DMS 273 (cell line): ENCODE measurements at regions not wholly inside any gene's neighbourhood (a gene's known extent, or its start where the extent isn't known, plus 50 kb on each side); places are given as distances from the start of the nearest gene placed in this dataset.
A peak's percentile ranks its signal among the peaks of the same experiment; 100 is the strongest.

Experiments used
- DNase-seq: peaks from one replicate; lab custom pipeline; 2025; ENCODE audit not compliant: unreplicated experiment; lab: John Stamatoyannopoulos, UW

DNA sequence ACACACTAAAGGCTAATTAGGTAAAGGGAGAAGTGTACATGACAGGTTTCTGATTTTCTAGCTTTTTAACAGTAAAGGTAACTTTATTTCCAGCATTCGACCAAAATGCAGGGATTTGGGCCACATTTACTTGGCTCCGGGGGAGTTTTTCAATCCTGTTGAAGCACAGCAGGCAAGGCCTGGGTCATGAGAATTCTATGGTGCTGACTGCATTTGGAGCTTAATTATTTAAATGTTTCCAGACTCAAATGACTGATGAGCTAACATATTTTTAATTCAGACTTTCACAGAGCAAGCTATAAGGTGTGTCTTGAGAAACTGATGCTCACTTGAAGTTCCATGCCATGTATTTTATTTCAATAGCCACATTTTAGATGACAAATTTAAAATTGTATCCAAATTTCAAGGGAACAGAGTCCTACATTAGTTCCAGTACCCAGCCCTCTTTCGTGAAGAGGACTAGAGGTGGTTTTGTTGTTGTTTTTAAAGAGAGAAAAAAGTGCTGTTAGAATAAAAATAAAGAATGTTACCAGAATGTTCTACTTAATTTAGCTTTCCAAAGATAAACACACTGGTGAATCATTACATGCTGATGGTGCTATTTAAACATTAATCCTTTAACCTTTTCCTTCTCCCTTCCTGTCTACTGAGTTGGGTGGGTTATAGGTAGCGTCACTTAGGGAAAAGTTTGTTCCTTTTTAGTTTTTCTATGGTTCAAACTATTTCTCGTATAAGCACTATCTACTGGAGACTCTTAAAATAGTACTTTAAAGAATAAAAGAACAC lies 82.3 kb upstream of the PHACTR2 start:
- no peak for DNase-seq

DNA sequence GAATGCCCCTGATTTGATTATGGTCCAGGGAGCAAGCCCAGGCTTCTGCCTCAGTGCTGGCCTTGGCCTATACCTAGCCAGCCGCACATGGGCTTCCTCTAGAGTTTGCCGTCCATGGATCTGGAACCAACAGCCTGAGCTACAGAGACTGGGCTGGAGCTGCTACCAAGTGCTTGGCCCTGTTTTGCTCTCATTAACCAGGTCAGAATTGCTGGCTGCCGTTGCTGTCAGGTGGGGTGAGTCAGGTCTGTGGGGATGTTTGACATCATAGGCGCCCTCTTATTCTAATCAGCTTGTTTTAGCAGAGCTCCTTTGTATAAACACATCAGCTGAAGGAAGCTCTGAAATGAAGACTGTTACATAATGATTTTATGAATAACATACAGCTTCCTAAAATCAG lies 83.1 kb upstream of the PHACTR2 start:
- DNase-seq = no peak

DNA sequence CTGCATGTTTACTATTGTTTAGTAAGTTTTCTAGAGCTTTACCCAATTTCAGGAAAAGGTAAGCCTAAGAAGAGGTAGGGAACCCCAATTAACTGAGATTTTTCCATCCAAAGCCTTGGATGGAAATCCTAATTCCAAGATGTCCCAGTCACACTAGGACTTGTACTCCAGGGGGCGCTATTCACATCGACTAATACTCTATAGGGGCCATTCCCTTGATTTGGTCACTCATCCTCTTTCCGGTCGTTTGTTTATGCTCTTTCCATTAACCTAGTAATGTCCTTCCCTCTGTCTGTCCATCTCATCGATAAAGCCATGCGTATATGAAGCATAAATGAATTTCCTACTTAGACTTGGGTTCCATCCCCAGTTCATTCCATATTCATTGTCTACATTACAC lies 80.8 kb upstream of the FUCA2 start:
- DNase-seq = peak; percentile 67

DNA sequence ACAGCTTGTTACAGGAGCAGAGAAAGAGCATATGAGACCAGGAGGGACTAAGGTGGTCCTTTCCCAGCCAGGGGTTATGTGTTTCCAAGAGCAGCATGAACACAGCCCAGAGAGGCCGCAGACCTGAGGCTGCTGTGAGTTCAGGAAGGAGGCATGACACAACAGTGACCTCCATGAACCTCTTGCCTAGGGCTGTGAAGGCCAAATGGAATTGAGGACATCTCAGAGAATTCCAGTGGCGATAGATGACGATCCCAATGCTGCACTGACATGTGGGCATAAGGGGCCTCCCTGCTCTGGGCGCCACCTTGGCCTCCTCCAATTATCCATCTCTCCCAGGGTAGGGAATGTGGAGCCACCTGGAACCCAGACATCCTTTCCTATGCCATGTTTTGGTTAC lies 79.9 kb upstream of the FUCA2 start:
- no peak for DNase-seq

DNA sequence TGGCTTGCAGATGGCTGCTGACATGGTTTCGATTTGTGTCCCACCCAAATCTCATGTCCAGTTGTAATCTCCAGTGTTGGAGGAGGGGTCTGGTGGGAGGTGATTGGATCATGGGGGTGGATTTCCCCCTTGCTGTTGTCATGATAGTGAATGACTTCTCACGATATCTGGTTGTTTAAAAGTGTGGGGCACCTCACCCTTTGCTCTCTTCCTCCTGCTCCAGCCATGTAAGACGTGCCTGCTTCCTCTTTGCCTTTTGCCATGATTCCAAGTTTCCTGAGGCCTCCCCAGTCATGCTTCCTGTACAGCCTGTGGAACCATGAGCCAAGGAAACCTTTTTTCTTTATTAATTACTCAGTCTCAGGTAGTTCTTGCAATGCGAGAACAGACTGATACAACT lies 77.6 kb upstream of the FUCA2 start:
- no peak for DNase-seq

DNA sequence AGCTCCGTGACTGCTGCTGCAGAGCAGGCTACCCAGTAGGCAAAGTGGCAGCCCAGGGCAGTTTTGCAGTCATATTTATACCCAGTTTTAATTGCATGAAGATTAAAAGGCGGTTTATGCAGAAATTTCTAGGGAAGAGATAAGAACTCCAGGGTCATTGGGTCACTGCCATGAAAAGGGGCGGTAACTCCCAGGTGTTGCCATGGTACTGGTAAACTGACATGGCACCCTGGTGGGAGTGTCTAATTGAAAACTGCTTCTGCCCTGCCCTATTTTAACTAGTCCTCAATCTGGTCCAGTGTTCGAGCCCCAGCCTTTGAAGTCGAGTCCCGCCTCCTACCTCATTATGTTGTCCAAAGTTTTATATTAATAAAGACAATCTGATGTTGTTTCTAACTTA lies 75.0 kb upstream of the FUCA2 start:
- DNase-seq = no peak

DNA sequence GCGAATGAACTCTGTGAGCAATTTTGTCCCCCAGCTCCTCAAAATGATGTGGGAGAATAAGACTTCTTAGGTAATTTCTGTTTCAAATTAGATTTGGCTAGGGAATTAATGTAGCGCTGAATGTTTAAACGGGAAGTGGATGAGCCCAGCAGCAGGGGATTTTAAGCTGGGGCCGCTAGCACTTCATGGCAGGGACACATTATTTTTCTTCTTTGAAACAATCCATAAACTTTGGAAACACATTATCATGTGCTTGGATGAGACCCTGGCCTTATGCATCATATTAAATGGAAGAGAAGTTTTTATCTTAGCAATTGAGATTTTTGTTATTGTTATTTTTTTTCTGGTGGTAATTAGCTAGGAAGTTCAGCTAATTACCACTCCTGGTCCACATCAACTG lies 74.2 kb upstream of the FUCA2 start:
- DNase-seq = no peak

DNA sequence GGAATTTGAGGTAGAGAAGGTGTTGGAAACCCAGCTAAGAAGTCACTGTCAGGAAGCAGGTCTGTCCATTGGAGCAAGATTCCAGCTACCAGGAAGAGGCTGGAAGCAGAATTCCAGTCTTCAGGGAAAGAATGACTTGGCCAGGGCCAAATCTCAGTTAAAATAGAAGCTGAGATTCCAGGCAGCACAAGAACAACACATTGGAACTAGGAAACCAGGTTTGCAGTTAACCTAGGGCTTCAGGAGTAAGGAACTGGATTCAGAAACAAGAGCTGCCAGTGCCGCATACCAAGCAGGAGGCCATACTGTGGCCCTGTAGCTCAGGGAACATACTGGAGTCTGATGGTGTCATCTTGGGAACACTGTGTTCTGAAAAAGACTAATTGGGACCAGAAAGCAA lies 73.7 kb upstream of the FUCA2 start:
- no peak for DNase-seq

DNA sequence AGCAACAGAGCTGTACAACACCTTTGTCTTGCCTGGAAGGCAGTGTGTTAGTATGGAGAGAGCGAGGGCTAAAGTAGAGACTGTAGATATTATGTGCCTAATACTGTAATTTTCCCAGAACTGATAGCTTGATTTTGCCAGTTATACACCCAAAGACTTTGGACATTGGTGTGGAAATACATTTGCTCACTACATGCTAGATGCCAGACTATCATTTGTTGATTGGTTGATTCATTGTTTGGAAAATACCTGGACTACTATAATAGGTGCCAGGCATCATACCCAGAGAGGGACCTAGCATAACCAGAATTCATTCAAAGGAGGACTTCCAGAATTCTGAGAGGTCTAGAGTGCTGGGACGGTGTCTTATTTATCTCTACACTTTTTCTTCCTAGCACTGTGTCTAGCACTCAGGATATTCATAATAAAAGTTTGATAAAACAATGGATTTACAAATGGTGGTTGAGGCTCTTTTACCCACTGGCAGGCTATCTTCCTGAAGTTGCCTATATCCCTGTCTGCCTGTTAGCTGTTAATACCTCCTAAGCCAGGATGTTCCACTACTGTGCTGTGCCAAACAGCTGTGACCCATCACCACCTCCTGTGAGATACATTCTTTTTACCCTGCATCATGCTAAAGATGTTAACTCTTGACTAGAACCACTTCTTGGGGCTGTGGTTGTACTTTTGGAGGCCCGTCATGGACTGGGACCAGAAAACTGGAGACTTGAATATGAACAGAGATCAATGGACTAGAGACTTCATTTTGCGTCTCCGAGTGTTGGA lies 72.2 kb upstream of the FUCA2 start:
- DNase-seq = no peak

DNA sequence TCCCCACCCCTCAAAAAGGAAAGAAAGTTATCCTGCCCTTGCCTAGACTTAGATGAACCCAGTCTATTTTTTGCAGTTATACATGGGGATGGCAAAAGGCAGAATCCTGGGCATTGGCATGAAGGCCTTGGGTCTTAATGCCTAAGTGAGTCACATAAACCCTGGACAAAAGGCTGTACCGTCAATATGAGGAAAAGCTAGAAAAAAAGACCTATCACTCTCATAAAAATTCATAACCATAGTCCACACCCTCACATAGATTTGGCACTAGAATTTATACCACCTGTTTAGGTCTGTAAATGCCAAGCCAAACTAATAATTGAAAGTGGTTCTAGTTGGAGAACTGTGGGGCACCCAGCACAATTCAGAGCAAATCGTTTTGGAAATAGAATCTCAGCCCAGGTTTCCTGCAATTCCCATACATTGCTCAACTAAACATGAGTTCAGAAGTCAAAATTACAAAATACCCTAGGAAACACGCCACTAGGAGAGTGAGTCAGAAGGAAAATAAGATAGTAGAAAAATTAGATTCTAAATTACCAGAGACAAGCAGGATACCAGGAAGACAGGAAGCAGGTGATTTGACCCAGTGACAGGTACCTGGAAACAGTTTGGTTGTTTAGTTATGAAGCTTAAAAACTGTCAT lies 70.4 kb upstream of the FUCA2 start:
- no peak for DNase-seq

DNA sequence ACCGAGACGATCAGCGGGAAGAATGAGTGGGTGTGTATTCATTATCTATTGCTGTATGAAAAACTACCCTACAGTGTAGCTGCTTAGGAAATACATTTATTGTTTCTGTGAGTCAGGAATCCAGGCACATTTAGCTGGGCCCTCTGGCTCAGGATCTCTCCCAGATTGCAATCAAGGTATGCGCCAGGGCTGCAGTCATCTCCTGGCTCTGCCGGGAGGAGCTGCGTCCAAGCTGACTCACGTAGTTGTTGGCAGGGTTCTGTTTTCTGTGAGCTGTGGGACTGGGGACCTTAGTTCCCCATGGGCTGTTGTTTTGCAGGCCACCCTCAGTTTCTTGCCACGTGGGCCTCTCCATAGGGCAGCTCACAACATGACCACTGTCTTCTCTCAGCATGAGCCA lies 68.2 kb upstream of the FUCA2 start:
- DNase-seq = no peak

DNA sequence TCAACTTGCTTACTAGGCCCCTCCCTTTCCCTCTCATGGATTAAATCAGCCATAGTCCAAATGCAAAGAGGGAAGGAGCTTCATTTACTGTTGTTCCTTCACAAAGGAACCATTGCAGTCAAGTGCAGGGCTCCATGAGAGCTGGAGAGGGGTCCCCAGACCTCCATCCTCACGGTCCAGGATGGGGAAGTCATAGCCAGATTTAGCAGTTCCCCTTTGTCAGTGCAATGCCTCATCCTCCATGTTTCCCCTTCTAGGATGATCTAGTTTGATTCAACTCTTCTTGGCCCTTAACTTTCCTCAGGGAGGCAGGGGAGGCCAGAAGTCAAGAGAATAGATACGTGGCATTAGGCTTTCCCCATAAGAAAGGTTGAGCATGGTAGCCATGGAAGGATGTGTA lies 66.5 kb upstream of the FUCA2 start:
- no peak for DNase-seq

DNA sequence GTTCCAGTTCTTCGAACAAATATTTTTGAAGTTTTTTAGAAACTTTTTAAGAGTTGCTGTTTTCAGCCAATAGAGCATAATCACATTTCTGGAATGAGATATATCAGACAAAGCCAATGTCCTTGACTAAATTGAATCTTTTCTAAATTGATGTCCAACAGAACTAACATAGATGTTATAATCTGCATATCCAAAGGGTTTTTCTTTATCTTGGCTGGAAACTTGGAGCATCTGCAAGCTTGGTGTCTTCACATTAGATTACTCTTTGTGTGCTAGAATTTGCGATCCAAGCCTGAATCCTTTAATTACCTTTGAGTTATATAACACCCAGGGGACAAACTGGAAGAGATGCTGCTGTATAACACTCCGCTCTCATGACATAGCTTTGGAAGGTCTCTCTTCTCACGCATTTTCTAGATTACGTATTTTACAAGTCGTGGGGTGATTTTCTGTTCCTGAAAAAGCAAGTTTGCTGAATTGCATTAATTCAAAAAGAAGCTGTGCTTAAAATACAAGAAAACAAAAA lies 64.4 kb upstream of the FUCA2 start:
- DNase-seq = no peak

DNA sequence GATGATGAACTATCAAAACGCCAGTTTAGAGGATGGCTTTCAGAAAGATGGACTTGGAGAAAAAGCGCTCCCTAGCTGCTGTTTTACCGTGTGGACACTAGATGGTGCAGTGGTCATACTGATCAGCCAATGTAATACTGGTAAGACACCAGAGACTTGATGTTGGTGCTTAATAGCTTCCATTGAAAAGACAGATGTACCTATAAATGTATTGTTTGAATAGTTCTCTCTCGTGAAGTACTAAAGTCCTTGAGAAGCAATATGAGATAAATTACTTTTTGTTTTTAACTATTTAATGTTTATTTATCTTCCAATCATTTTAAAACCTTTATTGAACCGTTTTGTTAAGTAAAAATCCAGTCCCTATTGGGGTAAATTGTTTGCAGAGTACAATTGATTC lies 63.9 kb upstream of the FUCA2 start:
- peak; percentile 83 for DNase-seq

DNA sequence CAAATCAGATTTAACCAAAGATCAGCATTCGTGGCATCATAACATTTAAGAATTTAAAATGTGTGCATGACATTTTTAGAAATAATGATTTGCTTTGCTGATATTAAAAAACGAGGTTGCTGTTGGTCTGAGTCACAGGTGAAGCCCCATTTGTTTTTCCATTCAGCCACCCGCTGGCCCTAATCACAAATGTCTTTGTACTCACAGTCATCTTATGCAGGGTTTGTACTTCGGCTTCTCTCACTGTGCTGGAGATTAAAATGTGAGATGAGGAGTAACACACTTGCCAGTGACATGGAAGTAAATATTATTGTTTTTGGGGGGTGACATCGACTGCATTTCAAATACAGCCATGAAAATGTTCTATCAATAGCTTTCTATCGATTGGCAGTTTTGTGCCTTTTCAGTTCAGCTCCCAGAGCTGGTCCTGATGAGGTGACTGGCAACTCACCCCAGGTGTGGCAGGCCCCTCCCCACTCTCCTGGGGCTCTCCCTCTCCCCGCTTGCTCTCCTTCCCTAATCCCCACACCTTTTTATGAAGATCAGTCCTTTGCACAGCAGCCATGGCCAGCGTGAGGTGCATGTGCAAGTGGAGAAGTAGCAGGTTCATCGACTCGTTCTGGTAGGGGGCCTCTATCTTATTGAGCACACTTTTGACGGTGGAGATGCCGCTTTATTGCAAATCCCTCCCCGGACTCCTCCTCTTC lies 58.8 kb upstream of the FUCA2 start:
- DNase-seq = no peak

DNA sequence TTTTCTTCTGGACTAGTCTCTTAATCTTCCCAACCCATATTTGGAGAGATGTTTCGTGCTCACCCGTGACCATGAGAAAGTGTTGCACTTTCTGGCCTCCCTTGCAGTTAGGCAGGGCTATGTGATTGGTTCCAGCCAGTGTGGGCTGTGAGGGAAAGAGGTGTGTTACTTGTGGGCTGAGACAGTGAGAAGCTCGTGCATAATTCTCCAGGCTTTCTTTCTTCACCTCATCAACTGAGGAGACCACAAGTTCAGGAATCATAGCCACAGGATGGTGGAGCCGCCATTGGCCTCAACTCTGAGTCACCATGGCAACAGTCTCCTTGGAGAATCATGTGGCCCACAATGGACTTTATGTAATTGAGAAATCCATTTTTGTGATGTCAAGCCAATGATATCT lies 57.5 kb upstream of the FUCA2 start:
- DNase-seq = no peak

DNA sequence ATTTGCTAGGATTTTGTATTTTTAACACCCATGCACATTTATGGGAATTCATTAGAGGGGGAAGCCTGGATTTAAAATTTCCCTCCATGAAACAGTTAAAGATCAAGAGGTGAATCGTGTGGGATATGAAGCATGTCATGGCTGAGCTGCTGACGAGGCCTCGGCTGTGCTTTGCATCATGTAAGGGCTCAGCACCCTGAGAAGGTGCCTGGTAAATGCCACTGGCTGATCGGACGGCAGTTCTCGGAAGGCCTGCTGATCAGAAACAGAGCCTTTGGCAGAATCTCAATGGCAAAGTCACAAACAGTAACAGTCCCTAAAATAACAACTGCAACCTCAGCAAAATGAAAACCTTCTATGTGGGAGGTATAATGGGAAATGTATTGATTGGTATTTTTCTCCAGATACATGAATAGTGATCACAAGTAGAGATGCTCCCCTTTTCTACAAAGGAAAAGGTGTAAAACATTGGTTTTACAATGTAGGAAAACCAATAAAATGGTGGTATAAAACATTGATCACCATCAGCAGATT lies 53.0 kb upstream of the FUCA2 start:
- no peak for DNase-seq

DNA sequence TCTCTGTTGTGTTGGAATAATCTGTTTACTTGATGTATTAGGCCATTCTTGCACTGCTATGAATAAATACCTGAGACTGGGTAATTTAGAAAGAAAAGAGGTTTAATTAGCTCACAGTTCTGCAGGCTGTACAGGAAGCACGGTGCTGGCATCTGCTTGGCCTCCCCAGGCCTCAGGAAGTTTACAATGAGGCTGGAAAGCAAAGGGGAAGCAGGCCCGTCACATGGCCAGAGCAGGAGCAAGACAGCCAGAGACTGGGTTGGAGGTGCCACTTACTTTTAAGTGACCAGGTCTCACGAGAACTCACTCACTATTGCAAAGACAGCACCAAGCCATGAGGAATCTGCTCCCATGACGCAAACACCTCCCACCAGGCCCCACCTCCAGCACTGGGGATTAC lies 50.6 kb upstream of the FUCA2 start:
- DNase-seq = no peak
